GM18909 (cell line): ENCODE measurements at regions not wholly inside any gene's neighbourhood (a gene's known extent, or its start where the extent isn't known, plus 50 kb on each side); places are given as distances from the start of the nearest gene placed in this dataset.
A peak's percentile ranks its signal among the peaks of the same experiment; 100 is the strongest.

ENCODE experiments used
- ATAC-seq: cut with Tn5 transposase; IDR thresholded peaks from one replicate; pipeline ENCODE4 v1.9.1; 2021; ENCODE audit warnings: mild to moderate bottlenecking; ENCODE audit not compliant: unreplicated experiment, poor library complexity

GRCh38 chr6:145486306-145486705 is 249.0 kb downstream of the EPM2A start:
- ATAC-seq = no peak

- no peak for ATAC-seq
Observed at GRCh38 chr6:145489583-145489982, 245.7 kb downstream of the EPM2A start.

GRCh38 chr6:145490068-145490467 is 245.3 kb downstream of the EPM2A start:
- ATAC-seq = no peak

GRCh38 chr6:145491126-145491525 is 244.2 kb downstream of the EPM2A start:
- no peak for ATAC-seq

- ATAC-seq = no peak
Observed at GRCh38 chr6:145497006-145497405, 238.3 kb downstream of the EPM2A start.

GRCh38 chr6:145498425-145498824 is 236.9 kb downstream of the EPM2A start:
- peak; percentile 63 for ATAC-seq

- no peak for ATAC-seq
Observed at GRCh38 chr6:145502416-145502815, 232.9 kb downstream of the EPM2A start.

GRCh38 chr6:145506136-145506535 is 229.2 kb downstream of the EPM2A start:
- ATAC-seq = no peak

GRCh38 chr6:145506565-145506964 is 228.8 kb downstream of the EPM2A start:
- ATAC-seq = no peak

- no peak for ATAC-seq
Observed at GRCh38 chr6:145507239-145507638, 228.1 kb downstream of the EPM2A start.

- ATAC-seq = no peak
Observed at GRCh38 chr6:145508107-145508506, 227.2 kb downstream of the EPM2A start.

- no peak for ATAC-seq
Observed at GRCh38 chr6:145517492-145517891, 217.8 kb downstream of the EPM2A start.

GRCh38 chr6:145525038-145525437 is 210.3 kb downstream of the EPM2A start:
- ATAC-seq = no peak

GRCh38 chr6:145529582-145529981 is 205.7 kb downstream of the EPM2A start:
- ATAC-seq = no peak

GRCh38 chr6:145530454-145530853 is 204.9 kb downstream of the EPM2A start:
- no peak for ATAC-seq

- no peak for ATAC-seq
Observed at GRCh38 chr6:145531032-145531431, 204.3 kb downstream of the EPM2A start.

- ATAC-seq = no peak
Observed at GRCh38 chr6:145531822-145532221, 203.5 kb downstream of the EPM2A start.

GRCh38 chr6:145532361-145532760 is 203.0 kb downstream of the EPM2A start:
- ATAC-seq = no peak

- no peak for ATAC-seq
Observed at GRCh38 chr6:145534989-145535388, 200.3 kb downstream of the EPM2A start.

GRCh38 chr6:145538989-145539388 is 196.3 kb downstream of the EPM2A start:
- ATAC-seq = no peak

- ATAC-seq = no peak
Observed at GRCh38 chr6:145539831-145540230, 195.5 kb downstream of the EPM2A start.

- no peak for ATAC-seq
Observed at GRCh38 chr6:145540741-145541140, 194.6 kb downstream of the EPM2A start.

- ATAC-seq = no peak
Observed at GRCh38 chr6:145544041-145544440, 191.3 kb downstream of the EPM2A start.
